NCI-H82 (cell line): ENCODE measurements at regions not wholly inside any gene's neighbourhood (a gene's known extent, or its start where the extent isn't known, plus 50 kb on each side); places are given as distances from the start of the nearest gene placed in this dataset.

Experiments
- DNase-seq: peaks from one replicate; lab custom pipeline; 2025; lab: John Stamatoyannopoulos, UW

- no peak for DNase-seq
Measured at GRCh38 chr3:154976072-154976983, 103.8 kb upstream of the MME start.

- DNase-seq, result no peak
Measured at GRCh38 chr3:154973851-154974250, 106.3 kb upstream of the MME start.

GRCh38 chr3:154972951-154973350 is 107.2 kb upstream of the MME start:
- no peak for DNase-seq

- DNase-seq, result no peak
Measured at GRCh38 chr3:154971771-154972326, 108.3 kb upstream of the MME start.

- no peak for DNase-seq
Measured at GRCh38 chr3:154971341-154971740, 108.8 kb upstream of the MME start.

GRCh38 chr3:154970797-154971196 is 109.3 kb upstream of the MME start:
- peak; percentile 14 for DNase-seq

GRCh38 chr3:154969366-154969765 is 110.8 kb upstream of the MME start:
- DNase-seq, result no peak

- DNase-seq, result no peak
Measured at GRCh38 chr3:154967090-154967489, 113.0 kb upstream of the MME start.

- no peak for DNase-seq
Measured at GRCh38 chr3:154956815-154957214, 123.3 kb upstream of the MME start.

- no peak for DNase-seq
Measured at GRCh38 chr3:154955907-154956533, 124.1 kb upstream of the MME start.

GRCh38 chr3:154954757-154955156 is 125.4 kb upstream of the MME start:
- DNase-seq, result peak; percentile 56

- DNase-seq, result no peak
Measured at GRCh38 chr3:154953538-154953937, 126.6 kb upstream of the MME start.

- no peak for DNase-seq
Measured at GRCh38 chr3:154952553-154952952, 127.6 kb upstream of the MME start.

- DNase-seq, result no peak
Measured at GRCh38 chr3:154943981-154944380, 136.1 kb upstream of the MME start.

- DNase-seq, result no peak
Measured at GRCh38 chr3:154942827-154943226, 137.3 kb upstream of the MME start.

GRCh38 chr3:154936196-154936595 is 143.9 kb upstream of the MME start:
- no peak for DNase-seq

GRCh38 chr3:154933581-154933980 is 146.5 kb upstream of the MME start:
- no peak for DNase-seq

GRCh38 chr3:154932633-154933032 is 147.5 kb upstream of the MME start:
- DNase-seq, result no peak

GRCh38 chr3:154931484-154931883 is 148.6 kb upstream of the MME start:
- no peak for DNase-seq

GRCh38 chr3:154926721-154927120 is 153.4 kb upstream of the MME start:
- no peak for DNase-seq

- no peak for DNase-seq
Measured at GRCh38 chr3:154921351-154921750, 158.8 kb upstream of the MME start.

- no peak for DNase-seq
Measured at GRCh38 chr3:154919226-154919625, 160.9 kb upstream of the MME start.

- DNase-seq, result peak; percentile 41
Measured at GRCh38 chr3:154904328-154904727, 175.8 kb upstream of the MME start.
